Activated CD8-positive, alpha-beta T cell treated with anti-CD3 and anti-CD28 coated beads for 36 hours (primary cell): ENCODE measurements at regions not wholly inside any gene's neighbourhood (a gene's known extent, or its start where the extent isn't known, plus 50 kb on each side); places are given as distances from the start of the nearest gene placed in this dataset.
"Not testable (repeated sequence)": the region's sequence is repeated elsewhere in the genome, so short reads cannot be mapped to it uniquely, and the experiment has no call there.

Experiments
- ATAC-seq: fragments of 200-7000 bp; cut with Tn5 transposase; one replicate; pipeline ENCODE4 v1.10.0; 2021; ENCODE audit warnings: mild to moderate bottlenecking, moderate library complexity
- CTCF ChIA-PET: fragments of 350-600 bp; sonication (Branson Sonifier 250); formaldehyde crosslinking; loops from one replicate; lab custom pipeline; 2021; ENCODE audit warnings: antibody characterized with exemption; lab: Charles Lee
- POLR2A ChIA-PET: fragments of 350-600 bp; sonication (Branson Sonifier 250); formaldehyde crosslinking; loops from one replicate; lab custom pipeline; 2021; ENCODE audit warnings: antibody characterized with exemption; lab: Charles Lee
- DNase-seq: peaks from one replicate; pipeline ENCODE4 v3.0.0-alpha.2; 2020
- H3K27ac Mint-ChIP-seq: one replicate; pipeline ENCODE4 v1.8.0; 2021; ENCODE audit warnings: mild to moderate bottlenecking, mixed read lengths
- H3K27me3 Mint-ChIP-seq: one replicate; pipeline ENCODE4 v1.8.0; 2021; ENCODE audit warnings: mixed read lengths
- H3K36me3 Mint-ChIP-seq: one replicate; pipeline ENCODE4 v1.8.0; 2021; ENCODE audit warnings: low read depth, mixed read lengths
- H3K4me1 Mint-ChIP-seq: one replicate; pipeline ENCODE4 v1.8.0; 2021; ENCODE audit warnings: low read depth, mixed read lengths
- H3K4me3 Mint-ChIP-seq: one replicate; pipeline ENCODE4 v1.8.0; 2021; ENCODE audit warnings: mild to moderate bottlenecking, moderate library complexity, mixed read lengths
- H3K9me3 Mint-ChIP-seq: one replicate; pipeline ENCODE4 v1.8.0; 2021; ENCODE audit warnings: mixed read lengths
- intact Hi-C: fragments of 100-400 bp; cut with micrococcal nuclease; formaldehyde crosslinking; loops from one replicate; pipeline ENCODE4 v1.10.0; 2022

DNA sequence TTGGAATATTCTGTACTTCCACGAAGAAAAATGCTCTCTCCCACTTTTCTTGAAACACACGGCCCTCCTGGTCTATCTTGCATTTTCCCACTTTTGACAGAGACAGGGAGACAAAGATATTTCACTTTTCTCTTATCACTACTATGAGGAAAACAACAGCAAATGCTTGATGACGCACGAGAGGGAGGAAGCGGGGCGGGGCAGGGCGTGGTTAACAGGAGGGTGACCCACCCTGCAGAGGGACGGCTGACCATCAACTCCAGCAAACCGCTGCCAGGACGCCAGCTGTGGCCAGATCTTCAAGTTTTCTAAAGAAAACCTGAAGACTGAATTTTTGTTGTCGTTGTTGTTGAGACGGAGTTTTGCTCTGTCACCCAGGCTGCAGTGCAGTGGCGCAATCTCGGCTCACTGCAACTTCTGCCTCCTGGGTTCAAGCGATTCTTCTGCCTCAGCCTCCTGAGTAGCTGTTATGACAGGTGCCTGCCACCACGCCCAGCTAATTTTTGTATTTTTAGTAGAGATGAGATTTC lies 63.8 kb downstream of the NSUN5 start:
- H3K4me3 Mint-ChIP-seq, ATAC-seq, DNase-seq, H3K27me3 Mint-ChIP-seq, H3K36me3 Mint-ChIP-seq, H3K27ac Mint-ChIP-seq, H3K9me3 Mint-ChIP-seq, CTCF ChIA-PET, H3K4me1 Mint-ChIP-seq, intact Hi-C loops, POLR2A ChIA-PET: not testable (repeated sequence)

- H3K36me3 Mint-ChIP-seq, H3K9me3 Mint-ChIP-seq, H3K27ac Mint-ChIP-seq, POLR2A ChIA-PET, H3K4me3 Mint-ChIP-seq, H3K27me3 Mint-ChIP-seq, intact Hi-C loops, CTCF ChIA-PET, H3K4me1 Mint-ChIP-seq: not testable (repeated sequence)
- DNase-seq (peak; percentile 98), ATAC-seq (peak; percentile 97)
These were observed 73.5 kb downstream of the NSUN5 start for GRCh38 chr7:73234994-73235717.

GRCh38 chr7:73225745-73226144 lies 82.9 kb downstream of the NSUN5 start:
- ATAC-seq, H3K27me3 Mint-ChIP-seq, H3K27ac Mint-ChIP-seq, H3K36me3 Mint-ChIP-seq, DNase-seq, H3K4me3 Mint-ChIP-seq, H3K4me1 Mint-ChIP-seq, CTCF ChIA-PET, intact Hi-C loops, H3K9me3 Mint-ChIP-seq, POLR2A ChIA-PET: not testable (repeated sequence)

GRCh38 chr7:73221724-73222123 lies 86.9 kb downstream of the NSUN5 start:
- ATAC-seq = peak; percentile 55
- H3K36me3 Mint-ChIP-seq, H3K4me3 Mint-ChIP-seq, CTCF ChIA-PET, POLR2A ChIA-PET, H3K27ac Mint-ChIP-seq, H3K9me3 Mint-ChIP-seq, H3K27me3 Mint-ChIP-seq, DNase-seq, H3K4me1 Mint-ChIP-seq, intact Hi-C loops: not testable (repeated sequence)

DNA sequence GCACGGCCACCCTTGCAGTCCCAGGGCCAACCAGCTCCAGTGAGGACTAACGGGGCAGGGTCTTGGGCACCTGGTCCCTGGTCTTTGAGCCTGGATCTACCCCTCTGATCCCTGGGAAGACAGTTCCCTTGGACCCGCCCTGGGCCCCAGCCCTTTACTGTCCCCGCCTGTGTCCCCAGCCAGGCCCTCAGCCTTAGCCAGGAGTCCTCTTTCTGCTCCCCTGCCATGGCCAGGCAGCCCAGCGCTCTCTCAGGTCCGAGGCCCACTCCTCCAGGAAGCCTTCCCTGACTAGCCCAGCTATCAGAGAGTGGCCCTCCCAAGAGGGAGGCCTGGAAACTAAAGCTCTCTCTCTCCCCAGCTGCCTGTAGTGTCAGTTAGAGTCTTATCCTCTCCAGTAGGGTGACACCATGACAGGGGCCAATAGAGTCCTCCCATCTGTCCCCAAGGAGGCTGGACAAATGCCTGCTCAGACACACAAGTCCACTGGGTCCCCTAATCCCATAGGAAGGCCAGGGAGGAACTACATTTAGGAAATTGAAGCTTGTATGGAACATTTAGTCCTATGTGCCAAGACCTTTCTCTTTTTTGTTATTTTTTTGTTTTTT lies 87.8 kb downstream of the NSUN5 start:
- peak; percentile 34 for ATAC-seq
- CTCF ChIA-PET, H3K27ac Mint-ChIP-seq, DNase-seq, POLR2A ChIA-PET, intact Hi-C loops, H3K27me3 Mint-ChIP-seq, H3K36me3 Mint-ChIP-seq, H3K4me1 Mint-ChIP-seq, H3K4me3 Mint-ChIP-seq, H3K9me3 Mint-ChIP-seq: not testable (repeated sequence)

DNA sequence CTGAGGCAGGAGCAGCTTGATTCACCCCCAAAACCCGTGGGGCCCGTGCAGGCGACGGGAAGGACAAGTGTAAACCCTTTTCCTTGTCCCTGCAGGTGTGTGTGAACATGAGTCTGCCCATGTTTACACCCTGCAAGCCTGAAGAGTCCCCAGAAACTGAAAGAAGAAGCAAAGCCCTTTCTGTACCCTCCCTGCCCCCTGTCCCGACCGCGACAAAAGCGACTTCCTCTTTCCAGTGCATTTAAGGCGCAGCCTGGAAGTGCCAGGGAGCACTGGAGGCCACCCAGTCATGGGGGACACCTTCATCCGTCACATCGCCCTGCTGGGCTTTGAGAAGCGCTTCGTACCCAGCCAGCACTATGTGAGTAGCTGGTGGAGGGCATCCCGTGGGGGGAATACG lies 88.3 kb downstream of the NSUN5 start:
- ATAC-seq = peak; percentile 68
- intact Hi-C loops, CTCF ChIA-PET, H3K9me3 Mint-ChIP-seq, H3K4me3 Mint-ChIP-seq, POLR2A ChIA-PET, DNase-seq, H3K36me3 Mint-ChIP-seq, H3K27me3 Mint-ChIP-seq, H3K4me1 Mint-ChIP-seq, H3K27ac Mint-ChIP-seq: not testable (repeated sequence)

- H3K9me3 Mint-ChIP-seq, ATAC-seq, POLR2A ChIA-PET, H3K36me3 Mint-ChIP-seq, CTCF ChIA-PET, H3K27me3 Mint-ChIP-seq, H3K4me1 Mint-ChIP-seq, H3K4me3 Mint-ChIP-seq, DNase-seq, intact Hi-C loops, H3K27ac Mint-ChIP-seq: not testable (repeated sequence)
These were observed 89.8 kb downstream of the NSUN5 start for GRCh38 chr7:73218802-73219201.

DNA sequence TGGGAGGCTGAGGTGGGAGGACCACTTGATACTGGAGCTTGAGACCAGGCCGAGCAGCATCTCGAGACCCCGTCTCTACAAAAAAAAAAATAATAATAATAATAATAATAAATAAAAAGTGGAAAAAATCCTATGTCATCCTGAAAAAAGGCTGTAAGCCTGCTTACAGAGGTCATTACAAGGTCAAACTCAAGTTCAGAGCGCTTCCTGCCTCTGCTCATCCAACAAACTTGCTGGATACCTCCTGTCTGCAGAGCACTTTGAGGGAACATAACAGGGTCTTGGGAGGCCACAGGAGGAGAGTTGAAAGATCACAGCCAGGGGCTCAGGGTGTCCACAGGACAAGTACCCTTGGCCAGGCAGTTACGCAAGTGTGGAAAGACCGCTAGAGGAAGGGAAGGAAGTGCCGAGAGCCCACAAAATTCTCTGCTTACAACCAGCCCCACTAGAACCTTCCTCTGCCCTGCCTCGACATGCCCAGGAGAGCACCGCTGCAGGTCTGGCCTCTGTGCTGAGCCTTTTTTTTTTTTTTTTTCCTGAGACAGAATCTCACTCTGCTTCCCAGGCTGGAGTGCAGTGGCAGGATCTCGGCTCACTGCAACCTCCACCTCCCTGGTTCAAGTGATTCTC lies 92.5 kb downstream of the NSUN5 start:
- DNase-seq, H3K4me3 Mint-ChIP-seq, H3K27ac Mint-ChIP-seq, CTCF ChIA-PET, H3K4me1 Mint-ChIP-seq, H3K27me3 Mint-ChIP-seq, H3K36me3 Mint-ChIP-seq, ATAC-seq, intact Hi-C loops, POLR2A ChIA-PET, H3K9me3 Mint-ChIP-seq: not testable (repeated sequence)

DNA sequence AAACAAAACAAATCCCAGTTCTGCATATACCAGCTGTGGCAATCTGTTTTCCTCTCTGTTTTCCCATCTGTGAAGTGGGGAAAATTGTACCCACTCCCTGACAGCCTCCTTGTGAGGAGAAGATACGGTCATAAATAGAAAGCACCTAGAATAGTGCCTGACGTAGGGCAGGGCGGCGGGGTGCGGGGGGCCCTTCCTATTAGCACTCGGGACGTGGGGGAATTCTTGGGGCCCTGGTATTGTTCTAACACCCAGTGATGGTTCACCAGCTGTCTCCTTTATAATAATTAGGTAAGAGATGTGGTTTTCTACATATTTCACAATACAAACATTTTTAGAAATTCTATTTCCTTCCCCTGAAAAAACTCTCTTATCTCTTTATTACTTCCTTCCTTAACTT lies 93.4 kb downstream of the NSUN5 start:
- H3K27me3 Mint-ChIP-seq, DNase-seq, H3K4me1 Mint-ChIP-seq, intact Hi-C loops, POLR2A ChIA-PET, CTCF ChIA-PET, H3K9me3 Mint-ChIP-seq, H3K27ac Mint-ChIP-seq, H3K36me3 Mint-ChIP-seq, H3K4me3 Mint-ChIP-seq, ATAC-seq: not testable (repeated sequence)

DNA sequence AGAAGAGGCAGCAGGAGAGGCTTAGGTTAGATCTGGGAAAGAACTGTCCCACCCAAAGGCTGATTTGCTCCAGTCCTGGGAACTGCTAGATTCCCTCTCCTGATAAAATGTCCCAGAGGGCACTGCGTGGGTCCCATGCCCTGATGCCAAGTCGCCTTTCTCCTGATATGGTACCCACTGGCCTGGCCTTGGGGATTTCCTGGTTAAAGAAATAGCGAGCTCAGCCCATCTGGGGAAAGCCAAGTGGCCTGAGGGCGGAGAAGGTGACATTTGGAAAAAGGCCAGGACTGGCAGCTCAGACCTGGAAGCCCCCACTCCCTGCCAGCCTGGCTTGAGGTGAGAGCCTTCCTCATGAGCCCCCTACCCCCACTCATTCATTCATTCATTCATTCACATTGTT lies 94.2 kb downstream of the NSUN5 start:
- ATAC-seq, H3K4me1 Mint-ChIP-seq, CTCF ChIA-PET, H3K36me3 Mint-ChIP-seq, H3K27me3 Mint-ChIP-seq, POLR2A ChIA-PET, H3K27ac Mint-ChIP-seq, intact Hi-C loops, H3K9me3 Mint-ChIP-seq, H3K4me3 Mint-ChIP-seq, DNase-seq: not testable (repeated sequence)

DNA sequence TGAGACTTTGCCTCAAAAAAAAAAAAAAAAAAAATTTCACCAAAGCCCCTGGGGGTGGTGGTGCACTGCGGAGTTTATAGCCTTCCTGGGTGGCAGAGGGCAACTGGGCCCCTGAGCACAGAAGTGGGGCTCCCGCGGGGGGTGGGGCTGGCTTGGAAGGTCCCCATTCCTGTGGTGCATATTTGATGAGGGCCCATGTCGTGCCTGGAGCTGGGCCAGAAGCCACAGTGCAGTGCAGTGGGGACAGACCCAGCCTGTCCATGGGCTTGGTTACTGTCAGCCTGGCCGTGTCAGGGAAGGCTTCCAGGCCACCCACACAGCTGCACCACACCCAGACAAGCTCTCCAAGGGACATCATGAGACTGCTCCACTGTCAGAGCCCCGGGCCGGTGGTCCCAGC lies 95.5 kb downstream of the NSUN5 start:
- H3K4me1 Mint-ChIP-seq, H3K27ac Mint-ChIP-seq, H3K9me3 Mint-ChIP-seq, ATAC-seq, H3K27me3 Mint-ChIP-seq, intact Hi-C loops, DNase-seq, POLR2A ChIA-PET, CTCF ChIA-PET, H3K36me3 Mint-ChIP-seq, H3K4me3 Mint-ChIP-seq: not testable (repeated sequence)

DNA sequence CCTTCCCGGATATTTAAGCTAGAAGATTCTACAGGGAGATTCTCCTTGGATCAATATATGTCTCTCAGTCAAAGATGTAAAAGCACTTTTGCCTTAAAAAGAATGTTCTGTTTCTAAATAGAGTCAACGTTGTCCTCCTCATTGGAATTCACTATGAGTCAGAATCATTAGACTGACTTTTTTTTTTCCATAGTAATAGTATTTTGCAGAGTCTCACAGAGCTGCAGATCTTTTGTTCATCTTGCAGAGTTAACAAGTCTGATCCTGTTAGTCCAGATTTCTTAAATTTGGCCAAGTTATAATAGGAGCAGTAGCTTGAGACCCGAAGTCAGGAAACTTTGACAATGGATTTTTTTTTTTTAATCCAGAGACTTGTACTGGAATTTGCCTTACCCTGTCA lies 103.0 kb downstream of the NSUN5 start:
- H3K4me3 Mint-ChIP-seq, ATAC-seq, H3K27me3 Mint-ChIP-seq, DNase-seq, POLR2A ChIA-PET, H3K9me3 Mint-ChIP-seq, H3K27ac Mint-ChIP-seq, H3K36me3 Mint-ChIP-seq, H3K4me1 Mint-ChIP-seq, CTCF ChIA-PET, intact Hi-C loops: not testable (repeated sequence)
